Smooth muscle cell (in vitro differentiated cells): ENCODE measurements at regions not wholly inside any gene's neighbourhood (a gene's known extent, or its start where the extent isn't known, plus 50 kb on each side); places are given as distances from the start of the nearest gene placed in this dataset.

Experiments used
- DNase-seq: peaks from one replicate; lab custom pipeline; 2025; ENCODE audit not compliant: unreplicated experiment; lab: John Stamatoyannopoulos, UW
- H2AFZ ChIP-seq: fragments of 200-600 bp; sonication (generic); 2 replicates; pipeline ENCODE4 v1.6.0; 2016; ENCODE audit warnings: antibody characterized with exemption, low read depth, mild to moderate bottlenecking
- H3F3A ChIP-seq: fragments of 200-600 bp; sonication (generic); 2 replicates; pipeline ENCODE4 v1.6.0; 2017; ENCODE audit warnings: antibody characterized with exemption, low read depth
- H3K27ac ChIP-seq: fragments of 200-600 bp; sonication (generic); 2 replicates; pipeline ENCODE4 v1.5.1; 2016; ENCODE audit warnings: low read depth, mild to moderate bottlenecking
- H3K27me3 ChIP-seq: fragments of 200-600 bp; sonication (generic); 2 replicates; pipeline ENCODE4 v1.6.1; 2016; ENCODE audit warnings: low read depth, mild to moderate bottlenecking
- H3K36me3 ChIP-seq: fragments of 200-600 bp; sonication (generic); 2 replicates; pipeline ENCODE4 v1.5.1; 2016; ENCODE audit warnings: low read depth
- H3K4me1 ChIP-seq: fragments of 200-600 bp; sonication (generic); 2 replicates; pipeline ENCODE4 v1.5.1; 2016; ENCODE audit warnings: low read depth
- H3K4me2 ChIP-seq: fragments of 200-600 bp; sonication (generic); 2 replicates; pipeline ENCODE4 v1.6.0; 2016; ENCODE audit warnings: mild to moderate bottlenecking
- H3K4me3 ChIP-seq: fragments of 200-600 bp; sonication (generic); 2 replicates; pipeline ENCODE4 v1.5.1; 2016; ENCODE audit warnings: mild to moderate bottlenecking
- H3K79me2 ChIP-seq: fragments of 200-600 bp; sonication (generic); 2 replicates; pipeline ENCODE4 v1.6.0; 2016; ENCODE audit warnings: low read depth, mild to moderate bottlenecking
- H3K9ac ChIP-seq: fragments of 200-600 bp; sonication (generic); 2 replicates; pipeline ENCODE4 v1.6.0; 2016; ENCODE audit warnings: low read depth
- H3K9me3 ChIP-seq: fragments of 200-600 bp; sonication (generic); replicated peaks from 2 replicates; pipeline ENCODE4 v1.5.1; 2016; ENCODE audit warnings: low read depth
- H4K20me1 ChIP-seq: fragments of 200-600 bp; sonication (generic); 2 replicates; pipeline ENCODE4 v1.6.0; 2016; ENCODE audit warnings: low read depth
- CTCF ChIP-seq: fragments of 200-600 bp; sonication (generic); IDR thresholded peaks from 2 replicates; pipeline ENCODE4 v1.5.1; 2017; ENCODE audit warnings: borderline replicate concordance, mild to moderate bottlenecking, antibody characterized with exemption; ENCODE audit not compliant: insufficient read depth, poor library complexity, severe bottlenecking
- WGBS: methylation state at CpG from one replicate; pipeline ENCODE4 v1.1.7; 2016; ENCODE audit warnings: low lambda C conversion rate; 5-methylcytosine and 5-hydroxymethylcytosine counted together

- Histone ChIP-seq H3K4me3 (no peak overlapping the region), H3K9ac (no peak overlapping the region), H3K4me2 (no peak overlapping the region), H4K20me1 (no peaks in the 10 kb centered on the region), H3K36me3 (no peaks in the 10 kb centered on the region), H3K27ac (no peak overlapping the region), H3K27me3 (no peaks in the 10 kb centered on the region), H3F3A (no peaks in the 10 kb centered on the region), H3K79me2 (no peaks in the 10 kb centered on the region), H2AFZ (no peak overlapping the region), H3K4me1 (no peaks in the 10 kb centered on the region), H3K9me3 (no peaks in the 10 kb centered on the region)
- TF ChIP-seq CTCF: no peak
- no peak for DNase-seq
- WGBS: 66% methylated on average over 4 of the region's 4 CpGs
Observed at GRCh38 chr18:72360634-72361033, 183.5 kb downstream of the CBLN2 start.

GRCh38 chr18:72342933-72343332, 201.2 kb downstream of the CBLN2 start:
- no peaks in the 10 kb centered on the region for H3K36me3 ChIP-seq
- no peaks in the 10 kb centered on the region for H3K79me2 ChIP-seq
- no peak overlapping the region for H2AFZ ChIP-seq
- no peak overlapping the region for H3K4me3 ChIP-seq
- H3F3A ChIP-seq: no peaks in the 10 kb centered on the region
- H3K9me3 ChIP-seq: no peaks in the 10 kb centered on the region
- WGBS: 66% methylated on average over 2 of the region's 2 CpGs
- no peaks in the 10 kb centered on the region for H3K4me1 ChIP-seq
- no peaks in the 10 kb centered on the region for H4K20me1 ChIP-seq
- no peak for DNase-seq
- TF ChIP-seq CTCF: no peak
- no peak overlapping the region for H3K4me2 ChIP-seq
- H3K27me3 ChIP-seq: no peaks in the 10 kb centered on the region
- no peak overlapping the region for H3K27ac ChIP-seq
- no peak overlapping the region for H3K9ac ChIP-seq

- H3K36me3 ChIP-seq: no peaks in the 10 kb centered on the region
- H3K4me3 ChIP-seq: no peak overlapping the region
- H3F3A ChIP-seq: no peaks in the 10 kb centered on the region
- H4K20me1 ChIP-seq: no peaks in the 10 kb centered on the region
- H3K27ac ChIP-seq: no peak overlapping the region
- H2AFZ ChIP-seq: no peak overlapping the region
- no peaks in the 10 kb centered on the region for H3K4me1 ChIP-seq
- no peaks in the 10 kb centered on the region for H3K79me2 ChIP-seq
- no peaks in the 10 kb centered on the region for H3K9me3 ChIP-seq
- H3K27me3 ChIP-seq: no peaks in the 10 kb centered on the region
- TF ChIP-seq CTCF: no peak
- WGBS: 88% methylated on average over 1 of the region's 1 CpG
- H3K4me2 ChIP-seq: no peak overlapping the region
- no peak for DNase-seq
- H3K9ac ChIP-seq: no peak overlapping the region
Observed at GRCh38 chr18:72339976-72340375, 204.2 kb downstream of the CBLN2 start.

GRCh38 chr18:72336786-72337185, 207.4 kb downstream of the CBLN2 start:
- no peaks in the 10 kb centered on the region for H3K9me3 ChIP-seq
- H3K36me3 ChIP-seq: no peaks in the 10 kb centered on the region
- no peaks in the 10 kb centered on the region for H3F3A ChIP-seq
- H3K4me2 ChIP-seq: no peak overlapping the region
- no peak for TF ChIP-seq CTCF
- no peaks in the 10 kb centered on the region for H3K79me2 ChIP-seq
- no peaks in the 10 kb centered on the region for H3K4me1 ChIP-seq
- H4K20me1 ChIP-seq: no peaks in the 10 kb centered on the region
- H3K27me3 ChIP-seq: no peaks in the 10 kb centered on the region
- H3K27ac ChIP-seq: no peak overlapping the region
- H3K4me3 ChIP-seq: no peak overlapping the region
- DNase-seq: no peak
- H3K9ac ChIP-seq: no peak overlapping the region
- no peak overlapping the region for H2AFZ ChIP-seq
